COLO829 (cell line): ENCODE measurements at regions not wholly inside any gene's neighbourhood (a gene's known extent, or its start where the extent isn't known, plus 50 kb on each side); places are given as distances from the start of the nearest gene placed in this dataset.
"Not testable (repeated sequence)": the region's sequence is repeated elsewhere in the genome, so short reads cannot be mapped to it uniquely, and the experiment has no call there.

Experiments
- DNase-seq: peaks from one replicate; pipeline ENCODE4 v3.0.0; 2012; ENCODE audit warnings: low spot score

DNA sequence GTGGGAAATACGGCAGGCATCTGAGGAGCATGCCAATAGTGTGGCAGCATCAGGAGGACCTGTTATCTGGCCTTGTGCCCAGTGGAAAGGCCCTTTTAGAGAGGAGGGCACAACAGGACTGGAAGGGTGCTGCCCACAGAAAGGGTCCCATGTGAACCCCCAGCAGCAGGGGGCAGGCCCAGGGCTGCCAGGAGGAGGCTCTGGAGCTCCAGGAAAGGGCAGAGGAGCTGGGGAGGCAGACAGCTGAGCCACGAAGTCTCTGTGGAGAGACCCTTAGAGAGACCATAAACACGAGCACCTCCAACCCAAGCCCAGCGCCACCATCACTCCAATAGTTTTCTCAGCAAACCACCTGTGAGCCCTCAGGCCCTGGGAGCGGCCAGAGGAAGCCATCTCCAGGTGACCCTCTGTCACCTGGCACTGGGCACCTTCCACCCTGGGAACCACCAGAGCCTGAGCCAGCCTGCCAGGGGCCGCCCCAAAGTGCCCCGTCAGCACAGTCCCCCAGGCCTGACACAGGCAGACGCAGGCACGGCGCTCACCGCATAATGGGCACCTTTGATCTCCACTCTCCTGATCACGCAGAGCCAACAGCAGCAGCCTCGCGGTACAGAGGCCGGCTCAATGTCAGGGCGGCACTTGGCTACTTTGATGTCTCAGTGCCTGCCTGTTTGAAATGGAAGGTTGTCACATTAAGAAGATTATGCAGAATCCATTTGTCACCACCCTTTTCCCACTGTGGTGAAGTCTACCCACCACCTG, 162.5 kb upstream of the RAB6C start:
- DNase-seq, result no peak

DNA sequence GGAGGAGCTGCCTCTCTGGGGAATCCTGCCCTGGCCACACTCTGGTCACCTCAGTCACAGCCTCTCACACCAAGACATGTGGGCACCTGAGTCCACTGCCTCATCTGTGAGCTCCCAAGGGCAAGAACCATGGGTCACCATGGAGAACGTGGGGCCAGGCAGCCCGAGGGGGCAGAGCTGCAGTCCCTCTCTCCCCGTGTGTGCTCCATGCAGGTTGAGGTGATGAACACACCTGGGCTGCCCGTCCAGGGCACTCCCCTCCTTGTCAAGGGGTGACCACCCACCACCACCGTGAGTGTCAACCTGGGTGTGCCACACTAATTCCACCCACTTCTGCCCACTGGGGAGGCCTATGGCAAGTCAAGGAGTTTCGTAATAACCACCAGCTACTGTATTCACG, 159.6 kb upstream of the RAB6C start:
- DNase-seq, result no peak

DNA sequence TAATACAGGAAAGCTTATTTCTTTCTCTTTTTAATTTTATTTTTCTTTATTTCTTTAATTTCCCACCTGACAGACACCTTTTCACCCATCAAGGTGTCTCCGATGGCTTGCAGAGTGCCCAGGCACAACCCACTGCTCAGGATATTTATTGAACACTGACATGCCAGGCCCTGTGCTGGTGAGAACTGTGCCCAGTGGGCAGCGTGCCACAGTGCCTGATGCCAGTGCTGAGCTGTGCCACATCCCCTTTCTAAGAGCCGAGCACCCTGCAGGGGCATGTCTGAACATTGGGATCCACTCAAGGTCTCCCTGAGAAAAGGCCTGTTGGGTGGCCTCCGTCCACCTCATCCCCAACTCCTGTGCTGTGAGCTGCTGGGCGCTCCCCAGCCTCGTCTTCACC, 158.6 kb upstream of the RAB6C start:
- no peak for DNase-seq

DNA sequence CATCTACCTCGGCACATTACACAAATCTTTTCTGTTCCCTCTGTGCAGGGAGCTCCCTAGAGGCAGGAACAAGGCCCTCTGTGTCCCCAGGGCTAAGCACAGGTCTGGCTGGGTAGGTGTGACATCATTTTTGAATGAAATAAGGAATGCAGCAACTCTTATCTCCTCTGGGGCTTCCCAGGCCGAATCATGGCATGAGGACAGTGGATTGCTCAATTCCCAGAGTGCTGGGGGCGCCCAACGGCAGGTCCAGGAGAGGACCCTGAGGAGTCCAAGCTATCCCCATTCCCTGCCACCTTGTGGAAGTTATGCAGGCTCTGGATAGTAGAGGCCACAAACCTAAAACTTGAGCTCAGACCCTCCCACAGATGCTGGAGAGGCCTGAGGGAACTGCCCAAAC, 158.0 kb upstream of the RAB6C start:
- DNase-seq, result no peak

DNA sequence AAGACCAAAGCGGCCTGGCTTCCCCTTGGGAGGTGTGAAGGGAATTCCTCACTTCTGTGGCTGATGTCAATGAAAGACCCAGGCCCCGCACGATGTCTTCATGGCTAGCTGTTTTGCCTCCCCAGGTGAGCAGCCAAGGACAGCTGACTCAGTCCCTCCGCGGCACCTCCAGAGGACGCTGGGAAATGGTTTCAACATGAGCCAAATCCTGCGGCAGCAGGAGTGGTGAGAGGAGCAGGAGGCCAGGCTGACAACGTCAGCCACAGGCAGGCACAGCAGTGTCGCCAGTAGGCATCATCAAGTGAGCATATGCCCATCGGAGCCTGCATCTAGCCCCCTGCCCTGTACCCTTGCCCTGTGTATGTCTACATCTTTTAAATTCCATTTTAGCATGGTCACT, 156.4 kb upstream of the RAB6C start:
- no peak for DNase-seq

DNA sequence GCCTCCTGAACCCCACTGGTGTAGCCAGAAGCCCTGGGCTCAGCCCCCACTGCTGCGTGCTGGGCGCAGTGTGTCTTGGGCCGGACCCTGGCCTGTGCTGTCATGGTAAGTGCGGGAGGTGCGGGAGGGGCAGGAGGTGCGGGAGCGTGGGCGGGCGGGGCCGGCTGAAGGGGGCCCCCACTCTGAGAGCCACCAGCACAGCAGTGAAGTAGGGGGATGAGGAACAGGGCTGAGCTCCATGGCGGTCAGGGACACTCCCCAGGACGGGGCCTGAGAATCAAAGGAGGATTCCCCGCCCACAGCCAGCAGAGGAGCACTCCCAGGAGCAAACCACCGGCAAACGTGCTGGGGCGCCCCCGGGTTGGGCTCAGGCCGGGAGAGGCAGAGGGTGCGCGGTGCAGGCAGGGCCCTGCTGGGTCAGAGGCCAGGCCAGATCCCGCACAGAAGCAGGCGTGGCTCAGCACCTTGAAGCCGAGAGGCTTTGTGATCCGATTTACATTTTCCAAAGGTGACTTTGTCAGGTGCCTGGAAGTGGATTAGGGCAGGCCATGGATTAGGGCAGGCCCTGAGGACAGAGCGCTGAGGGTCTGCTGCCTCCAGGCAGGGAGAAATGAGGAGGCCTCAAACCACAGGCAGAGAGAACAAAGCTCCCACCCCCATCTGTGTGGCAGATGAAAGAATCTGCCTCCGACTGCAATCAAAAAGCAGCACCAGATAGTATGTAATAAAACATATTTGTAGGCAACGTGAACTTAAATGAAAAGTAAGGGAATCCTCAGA, 152.0 kb upstream of the RAB6C start:
- DNase-seq, result no peak

DNA sequence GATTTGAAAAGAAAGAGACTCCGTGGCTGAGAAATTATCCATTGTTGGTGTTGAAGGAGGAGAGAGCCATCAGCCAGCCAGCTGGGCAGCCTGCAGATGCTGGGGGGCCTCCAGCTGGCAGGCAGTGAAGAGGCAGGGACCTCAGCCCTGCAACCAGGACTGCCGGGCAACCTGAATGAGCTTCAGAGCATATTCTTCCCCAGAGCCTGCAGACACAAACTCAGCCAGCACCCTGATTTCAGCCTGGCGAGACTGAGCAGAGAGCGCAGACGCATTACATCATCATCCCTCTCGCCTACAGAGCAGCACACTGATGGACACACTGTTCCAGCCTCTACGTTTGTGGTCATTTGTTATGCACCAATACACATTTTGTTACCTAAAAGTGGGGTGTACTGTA, 150.7 kb upstream of the RAB6C start:
- DNase-seq, result no peak

DNA sequence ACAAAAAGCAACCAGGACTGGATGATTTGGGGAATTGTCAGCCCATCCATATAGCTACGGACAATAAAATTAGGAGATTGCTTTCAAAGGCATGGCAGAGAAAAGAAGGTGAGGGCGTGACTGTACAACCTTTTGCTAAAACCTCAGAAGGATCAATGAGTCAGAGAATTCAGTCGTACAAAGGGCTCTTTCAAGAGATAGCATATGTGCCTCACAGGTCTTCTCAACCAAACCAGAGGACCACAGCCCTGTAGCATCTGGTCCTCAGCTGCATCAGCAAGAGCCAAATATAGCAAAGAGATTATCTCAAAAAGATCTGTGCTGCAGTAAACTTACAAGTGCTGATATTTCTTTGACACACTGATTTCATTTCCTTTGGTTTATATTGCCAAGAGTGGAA, 149.9 kb upstream of the RAB6C start:
- no peak for DNase-seq

DNA sequence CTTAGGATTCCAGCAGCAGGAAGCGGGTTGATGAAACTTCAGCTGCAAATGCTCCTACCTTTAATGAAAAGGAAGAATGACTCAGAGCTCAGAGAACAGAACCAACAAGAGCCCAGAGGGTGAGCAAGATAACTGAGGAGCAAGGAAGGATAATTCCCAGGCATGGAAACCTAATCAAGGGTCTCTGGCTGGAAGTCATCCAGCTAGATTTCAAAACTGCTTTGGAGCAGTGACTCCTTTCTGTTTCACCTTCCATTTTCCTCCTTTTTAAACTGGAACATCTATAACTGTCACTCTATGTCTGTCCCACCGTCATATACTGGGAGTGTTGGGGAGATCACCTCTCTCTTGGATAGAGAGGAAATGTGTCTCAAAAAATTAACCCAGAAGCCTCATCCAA, 148.4 kb upstream of the RAB6C start:
- DNase-seq, result no peak

DNA sequence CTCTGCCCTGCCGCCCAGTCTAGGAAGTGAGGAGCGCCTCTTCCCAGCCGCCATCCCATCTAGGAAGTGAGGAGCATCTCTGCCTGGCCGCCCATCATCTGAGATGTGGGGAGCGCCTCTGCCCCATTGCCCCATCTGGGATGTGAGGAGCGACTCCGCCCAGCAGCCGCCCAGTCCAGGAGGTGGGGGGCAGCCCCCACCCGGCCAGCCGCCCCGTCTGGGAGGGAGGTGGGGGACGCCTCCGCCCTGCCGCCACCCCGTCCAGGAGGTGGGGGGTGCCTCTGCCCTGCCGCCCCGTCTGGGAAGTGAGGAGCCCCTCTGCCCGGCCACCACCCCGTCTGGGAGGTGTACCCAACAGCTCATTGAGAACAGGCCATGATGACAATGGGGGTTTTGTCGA, 146.0 kb upstream of the RAB6C start:
- not testable (repeated sequence) for DNase-seq

DNA sequence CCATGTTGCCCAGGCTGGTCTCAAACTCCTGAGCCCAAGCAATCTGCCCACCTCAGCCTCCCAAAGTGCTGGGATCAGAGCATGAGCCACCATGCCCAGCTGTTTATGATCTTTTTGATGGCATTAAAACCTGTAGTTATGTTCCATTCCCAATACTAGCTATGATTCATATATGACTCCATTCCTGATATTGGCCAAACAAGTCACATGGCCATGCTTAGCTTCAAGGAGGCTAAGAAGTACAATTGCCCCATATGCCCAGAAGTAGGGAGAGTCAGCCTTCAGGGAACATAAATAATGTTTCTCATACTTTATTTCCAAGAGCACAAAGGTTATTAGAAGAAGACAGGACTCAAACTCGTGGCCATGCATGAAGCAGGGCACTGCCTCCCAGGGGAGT, 132.4 kb upstream of the RAB6C start:
- no peak for DNase-seq

DNA sequence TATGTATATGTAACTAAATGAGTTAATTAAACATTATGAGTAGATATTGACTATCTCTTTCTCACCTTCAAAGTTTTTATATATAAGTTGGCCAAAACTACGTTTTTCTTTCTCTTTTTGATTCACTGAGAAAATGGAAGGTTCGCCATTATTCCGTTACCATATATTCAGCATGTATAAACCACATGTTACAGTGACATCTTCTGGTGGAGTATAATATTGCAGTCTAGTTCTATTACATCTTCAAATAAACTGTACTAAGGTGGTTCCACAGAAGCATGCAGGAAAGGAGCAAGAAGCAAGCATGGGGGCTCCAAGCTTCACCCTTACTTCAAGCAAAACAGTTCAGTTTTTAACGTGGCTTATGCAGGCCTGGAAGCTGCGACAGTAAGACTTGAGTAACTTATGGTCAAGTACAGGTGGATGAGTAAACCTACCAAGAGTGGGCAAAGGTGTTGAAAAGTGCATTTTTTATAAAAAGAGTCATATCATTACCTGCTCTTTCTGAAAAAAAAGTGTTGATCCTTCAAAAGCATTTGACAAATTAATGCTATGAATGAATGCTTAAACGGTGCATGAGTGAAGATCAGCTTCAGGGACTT, 129.8 kb upstream of the RAB6C start:
- DNase-seq, result peak; percentile 56

DNA sequence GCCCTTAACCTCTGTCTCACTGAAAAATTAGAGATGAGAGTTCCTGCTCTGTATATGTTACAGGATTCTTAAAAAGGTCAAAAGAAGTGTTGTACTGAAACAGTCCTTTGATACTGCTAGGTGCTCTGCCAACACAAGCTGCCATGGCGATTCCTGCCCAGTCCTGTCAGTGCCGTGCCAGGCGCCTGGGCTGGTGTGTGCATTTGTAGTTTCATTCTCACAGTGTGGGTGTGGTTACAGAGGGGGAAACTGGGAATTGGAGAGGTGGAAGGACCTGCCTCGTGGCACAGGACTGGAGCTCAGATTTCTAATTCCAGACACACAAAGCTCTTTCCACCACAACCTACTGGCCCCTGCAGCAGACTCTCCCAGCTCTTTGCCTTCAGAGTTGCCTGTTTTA, 122.3 kb upstream of the RAB6C start:
- DNase-seq, result no peak

DNA sequence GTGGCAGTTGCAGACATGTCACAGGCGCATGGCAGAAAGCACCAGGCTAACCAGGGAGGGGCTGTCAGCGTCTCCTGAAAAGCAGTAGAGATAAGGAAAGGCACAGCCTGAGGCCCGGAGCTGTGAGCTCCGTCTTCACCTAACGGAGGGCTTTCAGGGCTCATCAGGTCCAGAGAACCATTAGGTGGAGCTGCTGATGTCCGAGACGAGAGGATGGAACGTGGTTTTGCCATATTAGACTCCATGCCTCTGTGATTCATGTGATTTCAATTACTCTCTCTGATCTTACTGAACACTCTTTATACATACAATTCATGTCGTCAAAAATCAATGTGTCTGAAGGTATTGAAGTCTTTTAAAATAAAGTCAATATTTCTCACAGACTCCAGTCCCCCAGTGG, 120.3 kb upstream of the RAB6C start:
- no peak for DNase-seq

DNA sequence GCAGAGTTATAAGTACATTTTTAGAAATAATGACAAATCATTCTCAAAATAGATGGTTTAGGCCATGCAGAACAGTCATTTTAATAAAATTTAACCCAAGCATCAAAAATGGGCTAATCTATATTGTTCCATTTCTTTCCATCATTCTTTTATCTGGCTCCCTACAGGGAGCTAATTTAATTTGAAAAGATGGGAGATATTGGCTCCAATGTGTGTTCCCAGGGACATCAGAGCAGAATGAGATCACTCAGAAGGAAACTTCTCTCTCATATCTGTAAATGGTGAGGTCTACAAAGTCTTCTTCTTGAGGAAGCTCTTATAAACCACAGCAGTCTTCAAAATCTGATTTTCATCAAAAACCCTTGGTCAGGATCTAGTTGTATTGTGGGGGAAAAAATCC, 119.4 kb upstream of the RAB6C start:
- DNase-seq, result no peak

DNA sequence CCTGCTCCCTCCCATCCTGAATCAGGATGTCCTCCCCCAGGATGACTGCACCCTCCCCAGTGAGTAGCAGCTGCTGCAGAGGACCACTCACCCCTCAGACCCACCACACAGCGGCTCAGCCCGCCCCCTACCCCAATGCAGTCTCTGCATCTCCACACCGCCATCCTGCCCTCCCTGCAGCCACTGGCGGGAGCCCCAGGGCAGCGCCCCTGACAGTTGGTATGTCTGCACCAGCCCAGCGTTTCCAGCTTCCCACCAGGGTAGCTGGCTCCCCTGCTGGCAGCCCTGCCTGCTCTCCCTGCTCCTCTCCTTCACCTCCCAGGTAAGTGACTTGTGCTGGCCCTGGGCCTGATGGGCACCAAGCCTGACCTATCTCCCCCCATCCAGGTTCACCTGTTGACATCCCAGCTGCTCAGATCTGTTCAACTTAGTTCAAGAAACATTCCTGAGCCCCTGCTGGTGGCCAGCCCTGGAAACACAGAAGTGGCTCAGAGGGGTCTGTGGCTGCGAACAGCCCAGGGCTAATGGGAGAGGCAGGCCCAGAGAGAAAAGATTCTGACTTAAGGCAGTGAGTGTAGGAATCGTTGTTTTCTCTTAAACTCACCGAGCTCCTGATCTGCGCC, 117.7 kb upstream of the RAB6C start:
- DNase-seq, result no peak

DNA sequence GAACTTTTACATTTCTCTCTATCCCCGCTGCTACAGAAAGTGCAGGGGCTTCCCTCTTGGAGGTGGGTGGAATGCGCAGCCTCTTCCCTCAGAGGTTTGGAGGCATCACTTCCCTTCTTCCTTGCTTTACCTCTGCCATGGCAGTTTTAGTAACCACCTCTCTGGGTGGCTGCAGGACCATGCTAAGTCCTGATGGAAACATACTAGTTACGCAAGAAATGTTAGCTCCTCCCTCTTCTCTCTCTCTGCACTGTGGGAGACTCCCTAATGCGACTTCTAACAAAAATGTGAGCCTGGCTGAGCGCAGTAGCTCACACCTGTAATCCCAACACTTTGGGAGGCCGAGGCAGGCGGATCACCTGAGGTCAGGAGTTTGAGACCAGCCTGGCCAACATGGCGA, 116.8 kb upstream of the RAB6C start:
- DNase-seq, result no peak

DNA sequence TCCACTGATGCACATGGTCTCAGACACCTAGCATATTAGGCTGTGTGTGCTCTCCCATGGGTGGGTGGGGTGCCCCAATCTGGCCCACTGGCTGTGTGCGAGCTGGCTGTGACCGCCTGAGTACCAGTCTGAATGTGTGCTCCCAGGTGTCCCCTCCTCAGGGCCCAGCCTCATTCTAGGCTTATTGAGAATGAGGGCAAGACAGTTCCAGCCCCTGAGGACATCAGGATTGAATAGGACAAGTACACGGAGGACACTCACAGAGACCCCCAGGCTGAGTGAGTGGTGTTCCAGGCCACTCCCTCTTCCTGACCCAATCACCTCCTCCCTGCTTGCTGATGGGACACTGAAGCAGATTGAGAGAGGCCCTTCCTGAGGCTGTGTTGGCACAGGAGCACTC, 116.1 kb upstream of the RAB6C start:
- no peak for DNase-seq

DNA sequence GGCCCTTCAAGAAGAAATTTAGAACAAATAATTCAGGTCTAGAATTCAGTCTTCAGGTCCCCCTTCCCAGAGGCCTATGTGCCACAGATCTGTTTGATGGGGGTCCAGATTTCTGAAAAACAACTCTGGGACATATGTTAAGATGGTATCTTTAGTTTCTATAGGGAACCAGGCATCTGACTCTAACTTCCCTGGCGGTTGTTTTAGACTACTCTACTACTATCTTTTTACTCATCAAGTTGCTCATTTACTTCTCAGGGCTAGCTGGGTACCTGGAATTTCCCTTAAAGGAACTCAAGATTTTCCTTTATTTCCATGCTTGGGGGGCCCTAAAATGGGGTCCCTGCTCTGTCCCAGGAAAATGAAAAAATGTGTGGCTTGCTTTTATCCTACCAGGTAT, 114.7 kb upstream of the RAB6C start:
- DNase-seq, result no peak

DNA sequence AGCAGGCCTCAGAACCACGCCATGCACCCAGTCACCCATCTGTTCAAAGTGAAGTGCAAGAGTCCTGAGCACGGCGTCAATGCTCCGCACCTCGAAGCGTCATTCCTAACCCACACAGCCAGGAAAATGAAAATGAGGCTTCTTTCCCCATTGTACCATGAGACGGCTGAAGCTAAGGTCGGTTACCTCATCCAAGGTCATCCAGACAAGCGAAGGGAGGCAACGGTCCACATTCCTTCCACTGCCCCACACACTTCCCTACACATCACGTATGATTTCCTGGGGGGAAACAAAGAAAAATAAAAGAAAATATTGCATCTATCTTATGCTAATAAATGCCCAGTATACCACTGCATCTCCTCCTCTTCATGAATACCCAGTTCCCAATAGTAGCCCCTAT, 113.5 kb upstream of the RAB6C start:
- no peak for DNase-seq

DNA sequence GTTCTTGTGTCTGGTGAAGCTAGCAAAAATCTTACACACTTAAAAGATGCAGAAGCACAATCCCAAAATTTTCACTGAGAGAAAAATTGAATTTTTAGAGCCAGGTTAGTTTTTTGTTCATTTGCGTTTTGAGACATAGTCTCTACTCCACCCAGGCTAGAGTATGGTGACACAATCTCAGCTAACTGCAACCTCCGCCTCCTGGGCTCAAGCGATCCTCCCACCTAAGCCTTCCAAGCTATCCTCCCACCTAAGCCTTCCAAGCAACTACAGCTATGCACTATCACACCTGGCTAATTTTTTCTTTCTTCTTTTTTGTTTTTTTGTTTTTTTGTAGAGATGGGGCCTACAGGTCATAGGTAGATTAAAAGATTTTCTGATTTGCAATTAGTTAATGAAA, 113.1 kb upstream of the RAB6C start:
- DNase-seq, result no peak

DNA sequence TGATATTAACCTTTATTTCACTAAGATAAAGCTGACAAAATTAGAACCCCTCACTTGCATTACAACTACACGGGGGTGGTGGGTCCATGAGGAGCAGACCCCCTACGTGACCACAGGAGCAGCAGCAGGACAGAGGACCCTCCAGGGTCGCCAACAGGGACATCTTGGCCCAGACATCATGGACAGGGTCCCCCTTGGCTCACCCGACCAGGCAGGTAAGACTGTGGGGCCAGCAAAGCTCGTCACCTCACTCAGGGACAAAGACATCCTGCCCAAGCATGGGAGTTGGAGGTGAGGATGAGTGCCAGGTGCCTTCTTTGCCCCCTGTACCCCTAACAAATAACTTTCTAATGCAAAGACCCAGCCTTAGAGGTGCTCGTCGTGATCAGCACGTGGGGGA, 111.3 kb upstream of the RAB6C start:
- DNase-seq, result no peak

DNA sequence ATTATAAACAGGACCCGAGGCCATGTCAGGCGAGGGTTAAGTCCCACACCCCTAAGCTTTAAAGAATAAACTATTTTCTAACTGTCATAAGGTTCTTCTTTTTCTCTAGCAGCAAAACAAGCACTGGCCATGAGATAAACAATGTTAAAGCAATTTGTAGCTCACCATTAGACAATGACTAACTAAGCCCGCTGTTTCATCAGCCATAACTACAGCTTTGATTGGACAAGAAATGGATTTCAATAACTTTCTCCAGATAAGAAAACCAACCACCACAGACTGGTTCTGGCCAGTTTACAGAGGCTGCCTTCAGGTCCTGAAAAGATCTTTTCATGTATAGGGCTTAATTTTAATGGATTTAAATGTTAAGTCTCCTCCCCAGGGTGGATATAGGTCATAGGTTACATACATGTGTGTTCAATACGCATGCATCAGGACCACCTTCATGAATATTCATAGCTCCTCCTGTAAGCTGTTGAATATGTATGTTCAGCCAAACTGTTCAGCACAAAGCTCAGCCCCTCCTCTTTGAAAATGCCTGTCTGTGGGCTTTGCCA, 108.7 kb upstream of the RAB6C start:
- no peak for DNase-seq
